ENCODE measurements at regions not wholly inside any gene's neighbourhood (a gene's known extent, or its start where the extent isn't known, plus 50 kb on each side); places are given as distances from the start of the nearest gene placed in this dataset.

DNA sequence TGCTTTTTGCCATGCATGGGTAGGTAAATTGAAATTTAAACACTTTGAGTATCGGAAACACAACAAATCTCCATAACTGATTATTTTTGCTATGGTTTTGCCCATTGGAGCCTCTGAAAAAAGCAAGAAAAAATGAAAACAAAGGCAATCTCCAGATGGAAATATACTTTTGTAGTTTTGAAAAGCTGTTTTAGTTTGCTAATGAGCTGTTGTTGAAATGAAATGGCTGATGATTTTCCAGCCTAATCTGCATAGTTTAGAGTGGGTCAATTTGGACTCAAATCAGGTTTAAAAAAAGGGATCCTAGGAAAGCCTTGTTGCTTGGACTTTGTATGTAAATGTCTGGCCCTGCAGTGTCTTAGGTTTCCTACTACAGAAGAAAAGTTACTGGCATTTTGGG lies 285.8 kb downstream of the CAAP1 start:
- H3K36me3 Mint-ChIP-seq = no peaks in the 10 kb centered on the region
- no peaks in the 10 kb centered on the region for H3K27me3 Mint-ChIP-seq (ENCODE audit: low read depth in 2 of 2)
- H3K9me3 Mint-ChIP-seq = peaks cover 5 to 13% of the 10 kb centered on the region in 2 donors
- no peak overlapping the region for H3K27ac Mint-ChIP-seq
- no peak overlapping the region for H3K4me3 Mint-ChIP-seq
- Histone ChIP-seq H3K4me3 (ENCODE audit: low read length) (no peak overlapping the region), H3K9me3 (ENCODE audit: control insufficient read depth, insufficient read depth, low read length) (peaks cover 3% of the 10 kb centered on the region), H3K27me3 (ENCODE audit: control insufficient read depth, insufficient read depth, low read length) (no peaks in the 10 kb centered on the region), H3K36me3 (ENCODE audit: control insufficient read depth, insufficient read depth, low read length) (no peaks in the 10 kb centered on the region), H3K4me1 (ENCODE audit: control insufficient read depth, insufficient read depth, low read length) (no peaks in the 10 kb centered on the region), H3K27ac (ENCODE audit: low read length) (no peak overlapping the region)
- ATAC-seq (no peak), DNase-seq (no peak)
- TF ChIP-seq, protein P1, sequence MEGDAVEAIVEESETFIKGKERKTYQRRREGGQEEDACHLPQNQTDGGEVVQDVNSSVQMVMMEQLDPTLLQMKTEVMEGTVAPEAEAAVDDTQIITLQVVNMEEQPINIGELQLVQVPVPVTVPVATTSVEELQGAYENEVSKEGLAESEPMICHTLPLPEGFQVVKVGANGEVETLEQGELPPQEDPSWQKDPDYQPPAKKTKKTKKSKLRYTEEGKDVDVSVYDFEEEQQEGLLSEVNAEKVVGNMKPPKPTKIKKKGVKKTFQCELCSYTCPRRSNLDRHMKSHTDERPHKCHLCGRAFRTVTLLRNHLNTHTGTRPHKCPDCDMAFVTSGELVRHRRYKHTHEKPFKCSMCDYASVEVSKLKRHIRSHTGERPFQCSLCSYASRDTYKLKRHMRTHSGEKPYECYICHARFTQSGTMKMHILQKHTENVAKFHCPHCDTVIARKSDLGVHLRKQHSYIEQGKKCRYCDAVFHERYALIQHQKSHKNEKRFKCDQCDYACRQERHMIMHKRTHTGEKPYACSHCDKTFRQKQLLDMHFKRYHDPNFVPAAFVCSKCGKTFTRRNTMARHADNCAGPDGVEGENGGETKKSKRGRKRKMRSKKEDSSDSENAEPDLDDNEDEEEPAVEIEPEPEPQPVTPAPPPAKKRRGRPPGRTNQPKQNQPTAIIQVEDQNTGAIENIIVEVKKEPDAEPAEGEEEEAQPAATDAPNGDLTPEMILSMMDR (IDR thresholded peaks at IDR 0.05) = no peak
- H3K4me1 Mint-ChIP-seq = no peaks in the 10 kb centered on the region
- WGBS (ENCODE audit: insufficient coverage) = no CpG with 5 or more reads among the region's 1 CpG
- intact Hi-C loops (cut with micrococcal nuclease) = no loop called here

DNA sequence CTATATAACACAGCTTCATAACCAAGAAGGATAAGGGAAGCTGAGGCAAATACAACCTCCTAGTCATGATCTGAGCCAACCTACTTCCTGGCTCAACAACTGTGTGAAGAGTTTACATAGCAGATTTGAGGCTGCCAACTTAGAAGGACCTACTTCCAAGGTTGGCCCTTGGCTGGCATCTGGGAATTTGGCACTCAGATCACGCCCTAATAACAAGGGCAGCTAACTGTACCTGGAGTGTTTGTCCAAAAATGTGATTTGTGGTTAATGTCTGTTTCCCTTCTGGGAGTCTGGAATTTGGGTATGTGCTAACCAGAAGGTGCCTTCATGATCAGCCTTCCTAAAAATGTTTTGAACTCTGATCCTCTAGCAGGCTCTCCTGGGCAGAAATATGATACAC lies 287.2 kb downstream of the CAAP1 start:
- no peaks in the 10 kb centered on the region for H3K4me1 Mint-ChIP-seq
- Histone ChIP-seq H3K27ac (ENCODE audit: low read length) (no peak overlapping the region), H3K36me3 (ENCODE audit: control insufficient read depth, insufficient read depth, low read length) (no peaks in the 10 kb centered on the region), H3K9me3 (ENCODE audit: control insufficient read depth, insufficient read depth, low read length) (peaks cover 3% of the 10 kb centered on the region), H3K4me1 (ENCODE audit: control insufficient read depth, insufficient read depth, low read length) (no peaks in the 10 kb centered on the region), H3K4me3 (ENCODE audit: low read length) (no peak overlapping the region), H3K27me3 (ENCODE audit: control insufficient read depth, insufficient read depth, low read length) (no peaks in the 10 kb centered on the region)
- WGBS (ENCODE audit: insufficient coverage) = 73% methylated on average over 1 of the region's 1 CpG
- H3K27ac Mint-ChIP-seq = no peak overlapping the region
- H3K27me3 Mint-ChIP-seq (ENCODE audit: low read depth in 2 of 2) = no peaks in the 10 kb centered on the region
- DNase-seq = no peak
- no peak overlapping the region for H3K4me3 Mint-ChIP-seq
- H3K9me3 Mint-ChIP-seq = peaks cover 13 to 14% of the 10 kb centered on the region in 2 donors
- TF ChIP-seq, protein P1 (IDR thresholded peaks at IDR 0.05) = no peak
- no peak for ATAC-seq
- H3K36me3 Mint-ChIP-seq = no peaks in the 10 kb centered on the region
- intact Hi-C loops (cut with micrococcal nuclease) = no loop called here

DNA sequence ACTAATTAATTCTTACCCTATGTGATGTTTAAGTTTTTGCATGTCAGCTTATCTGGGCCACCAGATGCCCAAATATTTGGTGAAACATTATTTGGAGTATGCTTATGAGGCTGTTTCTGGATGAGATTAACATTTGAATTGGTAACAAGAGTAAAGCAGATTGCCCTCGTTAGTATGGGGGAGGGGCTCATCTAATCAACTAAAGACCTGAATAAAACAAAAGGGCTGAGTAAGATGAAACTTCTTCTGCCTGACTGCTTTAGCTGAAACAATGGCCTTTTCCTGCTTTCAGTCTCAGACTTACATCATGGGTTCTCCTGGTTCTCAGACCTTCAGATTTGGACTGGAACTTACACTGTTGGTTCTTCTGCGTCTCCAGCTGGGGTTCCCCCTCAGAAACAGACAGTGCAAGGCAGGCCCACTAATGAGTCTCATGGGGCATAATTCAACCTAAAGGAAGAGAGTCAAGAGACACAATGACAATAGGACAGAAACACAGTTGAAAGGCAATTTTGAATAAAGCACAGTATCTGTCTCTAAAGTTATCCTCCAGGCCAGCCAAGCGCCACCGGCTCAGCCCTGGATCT lies 288.4 kb downstream of the CAAP1 start:
- peaks cover 3% of the 10 kb centered on the region for H3K9me3 ChIP-seq (ENCODE audit: control insufficient read depth, insufficient read depth, low read length)
- no peak overlapping the region for H3K27ac ChIP-seq (ENCODE audit: low read length)
- H3K27me3 Mint-ChIP-seq (ENCODE audit: low read depth in 2 of 2) = no peaks in the 10 kb centered on the region
- 84% methylated on average over 4 of the region's 4 CpGs for WGBS (ENCODE audit: insufficient coverage)
- no peak for ATAC-seq
- peaks cover 10 to 14% of the 10 kb centered on the region in 2 donors for H3K9me3 Mint-ChIP-seq
- H3K4me3 ChIP-seq (ENCODE audit: low read length) = no peak overlapping the region
- no peak overlapping the region for H3K27ac Mint-ChIP-seq
- no peaks in the 10 kb centered on the region for H3K36me3 Mint-ChIP-seq
- H3K27me3 ChIP-seq (ENCODE audit: control insufficient read depth, insufficient read depth, low read length) = no peaks in the 10 kb centered on the region
- intact Hi-C loops (cut with micrococcal nuclease) = no loop called here
- H3K36me3 ChIP-seq (ENCODE audit: control insufficient read depth, insufficient read depth, low read length) = no peaks in the 10 kb centered on the region
- H3K4me1 Mint-ChIP-seq = no peaks in the 10 kb centered on the region
- TF ChIP-seq, protein P1 (IDR thresholded peaks at IDR 0.05) = no peak
- DNase-seq = no peak
- H3K4me3 Mint-ChIP-seq = no peak overlapping the region
- H3K4me1 ChIP-seq (ENCODE audit: control insufficient read depth, insufficient read depth, low read length) = no peaks in the 10 kb centered on the region

DNA sequence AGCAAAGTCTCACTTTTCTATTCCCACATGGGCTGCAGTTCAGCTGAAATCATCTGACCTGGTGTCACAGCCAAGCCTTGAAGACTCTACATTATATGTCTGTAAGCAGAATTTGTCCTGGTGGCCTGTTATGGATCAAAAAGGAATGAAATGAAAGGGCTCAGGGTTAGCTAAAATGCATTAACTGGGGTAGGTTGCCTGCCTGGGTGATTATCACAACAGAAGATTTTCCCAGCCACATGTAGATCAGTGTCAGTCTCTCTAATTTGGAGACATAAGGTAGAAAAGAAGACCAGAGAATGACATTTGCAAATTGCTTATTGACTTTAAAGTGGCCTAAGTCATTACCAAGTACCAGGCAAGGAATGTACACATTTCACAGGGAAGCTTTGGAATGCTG lies 289.0 kb downstream of the CAAP1 start:
- no peaks in the 10 kb centered on the region for H3K27me3 ChIP-seq (ENCODE audit: control insufficient read depth, insufficient read depth, low read length)
- Mint-ChIP-seq H3K9me3 (peaks cover 10 to 16% of the 10 kb centered on the region in 2 donors), H3K27me3 (ENCODE audit: low read depth in 2 of 2) (no peaks in the 10 kb centered on the region), H3K4me1 (no peaks in the 10 kb centered on the region), H3K36me3 (no peaks in the 10 kb centered on the region), H3K27ac (no peak overlapping the region), H3K4me3 (no peak overlapping the region)
- H3K27ac ChIP-seq (ENCODE audit: low read length) = no peak overlapping the region
- DNase-seq = no peak
- TF ChIP-seq, protein P1 (IDR thresholded peaks at IDR 0.05) = no peak
- no peaks in the 10 kb centered on the region for H3K36me3 ChIP-seq (ENCODE audit: control insufficient read depth, insufficient read depth, low read length)
- no peak overlapping the region for H3K4me3 ChIP-seq (ENCODE audit: low read length)
- intact Hi-C loops (cut with micrococcal nuclease) = no loop called here
- no peaks in the 10 kb centered on the region for H3K9me3 ChIP-seq (ENCODE audit: control insufficient read depth, insufficient read depth, low read length)
- ATAC-seq = no peak
- H3K4me1 ChIP-seq (ENCODE audit: control insufficient read depth, insufficient read depth, low read length) = no peaks in the 10 kb centered on the region

Data from natural killer cell (primary cell).